GM21737 (cell line): ENCODE measurements at regions not wholly inside any gene's neighbourhood (a gene's known extent, or its start where the extent isn't known, plus 50 kb on each side); places are given as distances from the start of the nearest gene placed in this dataset.
"Not testable (repeated sequence)": the region's sequence is repeated elsewhere in the genome, so short reads cannot be mapped to it uniquely, and the experiment has no call there.

Experiments
- ATAC-seq: cut with Tn5 transposase; IDR thresholded peaks from one replicate; pipeline ENCODE4 v1.9.1; 2021; ENCODE audit warnings: mild to moderate bottlenecking, moderate library complexity; ENCODE audit not compliant: unreplicated experiment

GRCh38 chr5:57776035-57776434 lies 293.4 kb upstream of the ACTBL2 start:
- no peak for ATAC-seq

- no peak for ATAC-seq
Measured at GRCh38 chr5:57774439-57774838, 291.8 kb upstream of the ACTBL2 start.

GRCh38 chr5:57772512-57772911 lies 289.9 kb upstream of the ACTBL2 start:
- no peak for ATAC-seq

- ATAC-seq: no peak
Measured at GRCh38 chr5:57770039-57770438, 287.4 kb upstream of the ACTBL2 start.

DNA sequence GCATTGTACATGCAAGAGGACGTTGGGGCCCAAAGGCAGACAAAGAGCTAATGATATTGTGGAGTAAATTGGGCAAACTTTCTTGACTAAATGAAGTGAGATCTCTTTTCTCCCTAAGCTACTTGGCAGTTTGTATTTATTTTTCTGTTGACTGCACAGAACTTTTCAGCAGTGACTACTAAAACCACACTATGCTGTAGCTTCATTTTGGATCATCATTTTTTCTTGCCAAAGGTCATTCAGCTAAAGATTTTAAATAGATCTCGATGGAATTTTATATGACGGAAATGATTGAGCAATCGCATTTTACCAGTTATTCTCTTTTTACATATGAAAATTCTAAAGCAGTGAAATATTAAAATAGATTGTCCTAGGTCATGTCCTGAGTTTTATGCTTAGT lies 286.1 kb upstream of the ACTBL2 start:
- no peak for ATAC-seq

GRCh38 chr5:57764479-57765089 lies 282.0 kb upstream of the ACTBL2 start:
- no peak for ATAC-seq

- no peak for ATAC-seq
Measured at GRCh38 chr5:57761513-57761912, 278.9 kb upstream of the ACTBL2 start.

DNA sequence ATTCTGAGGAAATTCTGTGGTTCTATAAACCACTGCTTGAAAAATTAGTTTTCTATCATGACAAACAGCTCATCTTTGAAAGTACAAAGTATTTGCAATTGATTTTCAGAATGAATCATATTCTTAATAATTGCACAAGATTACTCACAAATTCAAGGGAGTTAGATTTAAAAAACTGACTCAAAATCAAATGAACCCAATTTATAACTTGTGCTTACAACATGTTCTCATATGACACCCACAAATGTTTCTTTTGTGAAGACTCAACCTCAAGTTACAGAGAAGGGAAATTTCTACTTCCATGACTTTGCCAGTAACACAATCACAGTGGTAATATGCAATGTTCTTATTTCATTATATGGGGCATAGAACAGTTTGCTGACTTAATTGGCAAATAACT lies 272.0 kb upstream of the ACTBL2 start:
- no peak for ATAC-seq

DNA sequence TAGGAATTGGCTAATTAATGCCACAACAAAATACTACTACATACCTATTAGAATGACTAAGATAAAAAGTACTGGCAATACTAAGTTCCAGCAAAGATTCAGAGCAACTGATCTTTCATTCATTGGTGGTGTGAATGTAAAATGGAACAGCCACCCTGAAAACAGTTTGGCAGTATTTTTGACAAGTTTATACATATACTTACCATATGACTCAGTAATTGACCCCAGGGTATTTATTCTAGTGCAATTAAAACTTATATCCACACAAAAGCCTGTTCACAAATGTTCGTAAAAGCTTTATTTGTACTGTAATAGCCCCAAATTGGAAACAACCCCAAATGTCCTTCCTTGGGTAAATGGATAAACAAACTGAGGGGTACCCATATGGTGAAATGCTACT lies 270.8 kb upstream of the ACTBL2 start:
- no peak for ATAC-seq

- no peak for ATAC-seq
Measured at GRCh38 chr5:57751710-57752109, 269.1 kb upstream of the ACTBL2 start.

- ATAC-seq: no peak
Measured at GRCh38 chr5:57750891-57751290, 268.3 kb upstream of the ACTBL2 start.

GRCh38 chr5:57750282-57750681 lies 267.7 kb upstream of the ACTBL2 start:
- no peak for ATAC-seq

- no peak for ATAC-seq
Measured at GRCh38 chr5:57749396-57749795, 266.8 kb upstream of the ACTBL2 start.

- no peak for ATAC-seq
Measured at GRCh38 chr5:57745700-57746651, 263.4 kb upstream of the ACTBL2 start.

DNA sequence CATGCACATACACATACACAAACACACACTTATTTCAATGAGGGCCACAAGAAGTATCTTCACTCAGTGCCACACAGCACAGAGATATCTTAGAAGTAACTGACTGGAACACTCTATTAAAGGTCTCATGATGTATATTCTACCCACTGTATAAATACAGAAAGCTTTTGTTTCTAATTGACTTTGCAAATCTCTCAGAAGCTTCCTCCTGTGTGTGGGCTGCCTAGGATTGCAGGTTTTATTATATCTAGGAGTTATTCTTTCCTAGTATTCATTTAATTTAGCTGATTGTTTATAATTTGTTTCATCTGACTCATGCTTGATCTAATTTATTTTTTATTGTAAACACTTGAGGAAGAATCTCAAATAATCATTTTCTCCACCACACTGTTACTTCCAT lies 262.4 kb upstream of the ACTBL2 start:
- no peak for ATAC-seq

GRCh38 chr5:57741336-57741735 lies 258.7 kb upstream of the ACTBL2 start:
- no peak for ATAC-seq

- ATAC-seq: no peak
Measured at GRCh38 chr5:57738787-57739186, 256.2 kb upstream of the ACTBL2 start.

- no peak for ATAC-seq
Measured at GRCh38 chr5:57738301-57738700, 255.7 kb upstream of the ACTBL2 start.

DNA sequence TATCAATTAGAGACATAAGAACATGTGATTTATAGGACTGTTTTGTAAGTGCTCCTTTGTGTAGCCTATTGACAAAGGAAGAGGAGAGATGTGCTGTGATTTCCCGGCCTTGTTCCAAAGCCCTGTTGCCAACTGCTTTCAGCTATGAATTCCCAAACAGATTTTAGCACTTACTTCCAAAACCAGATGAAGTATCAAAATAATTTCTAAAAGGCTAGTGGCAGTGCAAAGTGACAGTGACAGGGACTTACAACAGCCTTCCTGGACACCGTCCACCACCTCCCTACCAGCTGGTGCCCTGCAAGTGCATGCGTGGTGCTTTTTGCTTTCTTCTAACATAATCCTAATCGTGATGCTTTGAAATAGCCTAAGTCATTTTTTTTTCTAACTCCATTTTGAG lies 254.1 kb upstream of the ACTBL2 start:
- no peak for ATAC-seq

DNA sequence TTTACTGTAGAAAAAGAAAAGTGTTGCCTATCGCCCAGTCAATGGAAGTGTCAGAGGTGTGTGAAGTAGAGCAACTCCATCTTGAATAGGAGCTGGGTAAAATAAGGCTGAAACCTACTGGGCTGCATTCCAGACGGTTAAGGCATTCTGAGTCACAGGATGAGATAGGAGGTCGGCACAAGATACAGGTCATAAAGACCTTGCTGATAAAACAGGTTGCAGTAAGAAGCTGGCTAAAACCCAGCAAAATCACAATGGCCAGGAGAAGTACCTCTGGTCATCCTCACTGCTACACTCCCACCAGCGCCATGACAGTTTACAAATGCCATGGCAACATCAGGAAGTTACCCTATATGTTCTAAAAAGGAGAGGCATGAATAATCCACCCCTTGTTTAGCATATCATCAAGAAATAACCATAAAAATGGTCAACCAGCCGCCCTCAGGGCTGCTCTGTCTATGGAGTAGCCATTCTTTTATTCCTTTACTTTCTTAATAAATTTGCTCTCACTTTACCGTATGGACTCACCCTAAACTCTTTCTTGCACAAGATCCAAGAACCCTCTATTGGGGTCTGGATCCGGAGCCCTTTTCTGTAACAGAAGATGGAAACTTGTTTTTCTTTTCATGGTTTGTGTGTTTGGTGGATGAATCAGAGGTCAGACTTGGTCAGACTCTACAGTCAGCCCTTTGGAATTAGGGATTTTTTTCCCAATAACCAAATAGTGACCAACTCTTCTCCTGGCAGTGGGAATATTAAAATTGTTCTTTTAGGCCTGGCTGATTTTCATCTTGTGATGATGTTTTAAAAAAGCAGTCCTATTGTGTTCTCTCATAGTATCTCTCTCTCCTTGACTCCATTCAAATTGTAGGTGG lies 252.9 kb upstream of the ACTBL2 start:
- not testable (repeated sequence) for ATAC-seq

GRCh38 chr5:57734296-57734695 lies 251.7 kb upstream of the ACTBL2 start:
- no peak for ATAC-seq
